Subcutaneous abdominal adipose tissue (tissue), 5 donors: ENCODE measurements at regions not wholly inside any gene's neighbourhood (a gene's known extent, or its start where the extent isn't known, plus 50 kb on each side); places are given as distances from the start of the nearest gene placed in this dataset.
"Not testable (repeated sequence)": the region's sequence is repeated elsewhere in the genome, so short reads cannot be mapped to it uniquely, and the experiment has no call there.

Source experiments
- H3K27ac ChIP-seq: one replicate; pipeline ENCODE4 v1.7.0; 2013; ENCODE audit warnings: low read depth, mild to moderate bottlenecking, inconsistent platforms, low read length, moderate library complexity
- H3K27me3 ChIP-seq, 5 donors: one replicate each; pipeline ENCODE4 v1.7.0; 2013; ENCODE audit warnings: low read length in 5 of 5, inconsistent platforms in 1 of 5; ENCODE audit not compliant: control insufficient read depth in 5 of 5, insufficient read depth in 4 of 5
- H3K36me3 ChIP-seq, 5 donors: one replicate each; pipeline ENCODE4 v1.7.0; 2013; ENCODE audit warnings: low read length in 5 of 5; ENCODE audit not compliant: control insufficient read depth in 5 of 5, insufficient read depth in 5 of 5
- H3K4me1 ChIP-seq, 5 donors: one replicate each; pipeline ENCODE4 v1.7.0; 2013; ENCODE audit warnings: low read length in 5 of 5, mild to moderate bottlenecking in 3 of 5, moderate library complexity in 1 of 5; ENCODE audit not compliant: control insufficient read depth in 5 of 5, insufficient read depth in 5 of 5
- H3K4me3 ChIP-seq, 5 donors: one replicate each; pipeline ENCODE4 v1.7.0; 2013; ENCODE audit warnings: low read length in 5 of 5, low read depth in 1 of 5
- H3K9ac ChIP-seq, 5 donors: one replicate each; pipeline ENCODE4 v1.7.0; 2013; ENCODE audit warnings: low read length in 5 of 5, mild to moderate bottlenecking in 4 of 5, moderate library complexity in 3 of 5
- H3K9me3 ChIP-seq, 5 donors: one replicate each; pipeline ENCODE4 v1.7.0; 2013; ENCODE audit warnings: low read length in 5 of 5; ENCODE audit not compliant: control insufficient read depth in 5 of 5
- donor health status: healthy.
- donor health status: healthy.
- donor health status: healthy.
- donor health status: healthy.
- donor health status: healthy.

- not testable (repeated sequence) for H3K4me3 ChIP-seq, H3K27ac ChIP-seq, H3K4me1 ChIP-seq, H3K36me3 ChIP-seq, H3K9me3 ChIP-seq, H3K27me3 ChIP-seq, H3K9ac ChIP-seq
Measured at GRCh38 chr13:87604437-87604836, 66.7 kb upstream of the SLITRK5 start.

DNA sequence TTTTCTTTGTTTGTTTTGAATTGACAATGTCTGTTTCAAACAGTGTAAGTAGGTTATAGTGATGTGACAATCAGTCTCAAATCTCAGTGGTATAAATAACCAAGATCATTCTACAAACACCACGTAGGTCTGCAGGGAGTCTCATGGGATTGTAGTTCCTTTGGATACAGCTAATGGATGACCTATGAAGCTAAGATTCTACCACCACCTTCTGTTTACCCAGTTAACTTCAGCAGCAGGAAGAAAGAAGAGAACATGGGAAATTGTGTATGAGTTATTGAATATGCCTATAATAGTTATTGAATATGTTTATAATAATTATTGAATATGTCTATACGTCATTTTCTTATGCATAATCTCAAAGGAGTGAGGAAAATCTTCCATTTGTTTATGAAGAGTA lies 63.9 kb upstream of the SLITRK5 start:
- H3K4me1 ChIP-seq: no peaks in the 10 kb centered on the region
- H3K9me3 ChIP-seq: peaks cover 0 to 2% (median 0%) of the 10 kb centered on the region in 5 donors
- H3K27me3 ChIP-seq: no peaks in the 10 kb centered on the region
- H3K36me3 ChIP-seq: no peaks in the 10 kb centered on the region
- H3K9ac ChIP-seq: no peak overlapping the region
- H3K4me3 ChIP-seq: no peak overlapping the region
- H3K27ac ChIP-seq: no peak overlapping the region

- Histone ChIP-seq H3K9ac (no peak overlapping the region), H3K27ac (no peak overlapping the region), H3K4me3 (no peak overlapping the region), H3K4me1 (no peaks in the 10 kb centered on the region), H3K9me3 (no peaks in the 10 kb centered on the region), H3K36me3 (no peaks in the 10 kb centered on the region), H3K27me3 (no peaks in the 10 kb centered on the region)
Measured at GRCh38 chr13:87614276-87614675, 56.9 kb upstream of the SLITRK5 start.
